ENCODE measurements at regions not wholly inside any gene's neighbourhood (a gene's known extent, or its start where the extent isn't known, plus 50 kb on each side); places are given as distances from the start of the nearest gene placed in this dataset.

DNA sequence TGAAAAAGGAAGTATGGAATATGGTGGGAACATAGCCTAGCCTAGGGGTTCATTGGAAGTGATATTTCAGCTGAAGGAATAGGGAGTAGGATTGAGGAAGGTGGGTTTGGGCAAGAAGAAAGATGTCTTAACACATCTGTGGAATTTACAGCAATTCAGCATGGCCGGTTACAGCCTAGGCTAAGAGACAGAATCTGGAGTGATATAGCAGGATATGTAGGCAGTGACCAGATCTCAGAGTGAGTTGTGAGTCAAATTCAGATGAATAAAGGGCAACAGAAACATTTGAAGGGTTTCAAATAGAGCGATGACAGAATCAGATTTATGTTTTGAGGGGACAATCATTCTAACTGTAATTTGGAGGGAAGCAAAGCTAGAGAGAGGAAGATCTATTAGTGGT is 199.0 kb upstream of the PRPS1L1 start:
- H3K4me3 ChIP-seq (ENCODE audit: insufficient read depth, low read depth, low read length) = no peak overlapping the region
- no peaks in the 10 kb centered on the region for H3K27me3 ChIP-seq (ENCODE audit: insufficient read depth, low read length)
- no peak overlapping the region for H3K9ac ChIP-seq (ENCODE audit: low read length)
- H3K9me3 ChIP-seq (ENCODE audit: insufficient read depth, low read depth, low read length) = no peaks in the 10 kb centered on the region
- H3K4me2 ChIP-seq (ENCODE audit: low read length) = no peak overlapping the region
- no peak for TF ChIP-seq EZH2 (IDR thresholded peaks at IDR 0.05; ENCODE audit: insufficient read depth, low read length)
- TF ChIP-seq, protein P1, sequence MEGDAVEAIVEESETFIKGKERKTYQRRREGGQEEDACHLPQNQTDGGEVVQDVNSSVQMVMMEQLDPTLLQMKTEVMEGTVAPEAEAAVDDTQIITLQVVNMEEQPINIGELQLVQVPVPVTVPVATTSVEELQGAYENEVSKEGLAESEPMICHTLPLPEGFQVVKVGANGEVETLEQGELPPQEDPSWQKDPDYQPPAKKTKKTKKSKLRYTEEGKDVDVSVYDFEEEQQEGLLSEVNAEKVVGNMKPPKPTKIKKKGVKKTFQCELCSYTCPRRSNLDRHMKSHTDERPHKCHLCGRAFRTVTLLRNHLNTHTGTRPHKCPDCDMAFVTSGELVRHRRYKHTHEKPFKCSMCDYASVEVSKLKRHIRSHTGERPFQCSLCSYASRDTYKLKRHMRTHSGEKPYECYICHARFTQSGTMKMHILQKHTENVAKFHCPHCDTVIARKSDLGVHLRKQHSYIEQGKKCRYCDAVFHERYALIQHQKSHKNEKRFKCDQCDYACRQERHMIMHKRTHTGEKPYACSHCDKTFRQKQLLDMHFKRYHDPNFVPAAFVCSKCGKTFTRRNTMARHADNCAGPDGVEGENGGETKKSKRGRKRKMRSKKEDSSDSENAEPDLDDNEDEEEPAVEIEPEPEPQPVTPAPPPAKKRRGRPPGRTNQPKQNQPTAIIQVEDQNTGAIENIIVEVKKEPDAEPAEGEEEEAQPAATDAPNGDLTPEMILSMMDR (IDR thresholded peaks at IDR 0.05; ENCODE audit: insufficient read depth, low read depth, low read length) = no peak
- H3K79me2 ChIP-seq (ENCODE audit: insufficient read depth, low read length) = no peaks in the 10 kb centered on the region
- Mint-ChIP-seq H3K27ac (ENCODE audit: unreplicated experiment) (no peak overlapping the region), H3K4me3 (ENCODE audit: unreplicated experiment) (no peak overlapping the region), H3K4me1 (ENCODE audit: low read depth, unreplicated experiment) (no peaks in the 10 kb centered on the region), H3K36me3 (ENCODE audit: low read depth, unreplicated experiment) (no peaks in the 10 kb centered on the region), H3K27me3 (ENCODE audit: low read depth, unreplicated experiment) (no peaks in the 10 kb centered on the region), H3K9me3 (ENCODE audit: unreplicated experiment) (no peaks in the 10 kb centered on the region)
- H4K20me1 ChIP-seq (ENCODE audit: insufficient read depth, low read length) = no peaks in the 10 kb centered on the region
- no peaks in the 10 kb centered on the region for H3K36me3 ChIP-seq (ENCODE audit: insufficient read depth, low read length)
- H2AFZ ChIP-seq (ENCODE audit: low read depth, low read length) = no peak overlapping the region
- H3K4me1 ChIP-seq (ENCODE audit: insufficient read depth, low read length) = no peaks in the 10 kb centered on the region
- DNase-seq (ENCODE audit: low read depth) (no peak), FAIRE-seq (no peak)
- H3K27ac ChIP-seq (ENCODE audit: low read depth, low read length) = no peak overlapping the region

DNA sequence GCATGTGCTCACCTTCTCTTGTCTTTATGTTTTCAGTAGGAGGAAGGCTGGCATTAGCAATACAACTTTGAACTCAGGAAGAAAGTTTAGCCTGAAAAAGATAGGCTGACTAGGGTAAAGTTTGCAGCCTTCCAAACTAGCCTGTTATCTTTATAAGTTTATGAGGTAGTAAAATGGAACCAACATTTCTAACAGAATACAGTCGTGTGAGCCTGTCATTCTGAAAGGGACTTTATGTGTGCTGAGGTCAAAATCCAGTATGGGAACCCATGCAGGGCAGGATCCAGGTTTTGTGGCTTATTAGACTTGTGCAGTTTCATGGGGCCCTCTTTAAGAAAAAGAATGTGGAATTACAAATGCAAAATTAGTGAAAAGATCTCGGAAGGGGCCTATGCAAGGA is 201.0 kb upstream of the PRPS1L1 start:
- Histone ChIP-seq H3K36me3 (ENCODE audit: insufficient read depth, low read length) (no peaks in the 10 kb centered on the region), H3K79me2 (ENCODE audit: insufficient read depth, low read length) (no peaks in the 10 kb centered on the region), H3K4me3 (ENCODE audit: insufficient read depth, low read depth, low read length) (no peak overlapping the region), H3K9me3 (ENCODE audit: insufficient read depth, low read depth, low read length) (no peaks in the 10 kb centered on the region), H3K27ac (ENCODE audit: low read depth, low read length) (no peak overlapping the region), H3K9ac (ENCODE audit: low read length) (no peak overlapping the region), H4K20me1 (ENCODE audit: insufficient read depth, low read length) (no peaks in the 10 kb centered on the region), H3K4me1 (ENCODE audit: insufficient read depth, low read length) (no peaks in the 10 kb centered on the region), H2AFZ (ENCODE audit: low read depth, low read length) (no peak overlapping the region), H3K4me2 (ENCODE audit: low read length) (no peak overlapping the region), H3K27me3 (ENCODE audit: insufficient read depth, low read length) (no peaks in the 10 kb centered on the region)
- no peak for DNase-seq (ENCODE audit: low read depth)
- no peaks in the 10 kb centered on the region for H3K4me1 Mint-ChIP-seq (ENCODE audit: low read depth, unreplicated experiment)
- no peak overlapping the region for H3K27ac Mint-ChIP-seq (ENCODE audit: unreplicated experiment)
- H3K27me3 Mint-ChIP-seq (ENCODE audit: low read depth, unreplicated experiment) = no peaks in the 10 kb centered on the region
- H3K9me3 Mint-ChIP-seq (ENCODE audit: unreplicated experiment) = no peaks in the 10 kb centered on the region
- no peaks in the 10 kb centered on the region for H3K36me3 Mint-ChIP-seq (ENCODE audit: low read depth, unreplicated experiment)
- FAIRE-seq = no peak
- no peak overlapping the region for H3K4me3 Mint-ChIP-seq (ENCODE audit: unreplicated experiment)
- no peak for TF ChIP-seq EZH2 (IDR thresholded peaks at IDR 0.05; ENCODE audit: insufficient read depth, low read length)
- TF ChIP-seq, protein P1 (IDR thresholded peaks at IDR 0.05; ENCODE audit: insufficient read depth, low read depth, low read length) = no peak

DNA sequence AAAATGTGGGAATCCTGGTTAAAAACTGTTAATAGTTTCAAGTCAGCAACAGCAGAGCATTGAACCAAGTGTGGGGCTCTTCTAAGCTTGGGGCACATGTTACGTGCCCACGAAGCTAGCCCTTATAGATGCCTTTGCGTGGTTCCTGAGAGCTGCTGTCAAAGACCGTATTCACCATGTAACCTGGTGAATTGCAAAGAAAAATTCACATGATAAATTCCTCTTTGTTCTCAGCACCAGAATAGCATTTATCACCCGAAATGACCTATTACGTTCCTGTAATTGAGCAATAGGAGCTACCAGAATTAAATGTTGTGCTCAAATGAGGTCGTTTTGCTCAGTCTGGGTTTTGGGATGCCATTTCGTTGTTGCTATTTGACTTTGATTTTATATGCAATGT is 202.6 kb upstream of the PRPS1L1 start:
- Histone ChIP-seq H3K4me1 (ENCODE audit: insufficient read depth, low read length) (no peaks in the 10 kb centered on the region), H3K4me2 (ENCODE audit: low read length) (no peak overlapping the region), H3K9me3 (ENCODE audit: insufficient read depth, low read depth, low read length) (no peaks in the 10 kb centered on the region), H3K36me3 (ENCODE audit: insufficient read depth, low read length) (no peaks in the 10 kb centered on the region), H4K20me1 (ENCODE audit: insufficient read depth, low read length) (no peaks in the 10 kb centered on the region), H3K27me3 (ENCODE audit: insufficient read depth, low read length) (no peaks in the 10 kb centered on the region), H3K4me3 (ENCODE audit: insufficient read depth, low read depth, low read length) (no peak overlapping the region), H3K79me2 (ENCODE audit: insufficient read depth, low read length) (no peaks in the 10 kb centered on the region), H3K27ac (ENCODE audit: low read depth, low read length) (no peak overlapping the region), H2AFZ (ENCODE audit: low read depth, low read length) (no peak overlapping the region), H3K9ac (ENCODE audit: low read length) (no peak overlapping the region)
- Mint-ChIP-seq H3K27me3 (ENCODE audit: low read depth, unreplicated experiment) (no peaks in the 10 kb centered on the region), H3K27ac (ENCODE audit: unreplicated experiment) (no peak overlapping the region), H3K4me3 (ENCODE audit: unreplicated experiment) (no peak overlapping the region), H3K9me3 (ENCODE audit: unreplicated experiment) (no peaks in the 10 kb centered on the region), H3K36me3 (ENCODE audit: low read depth, unreplicated experiment) (no peaks in the 10 kb centered on the region), H3K4me1 (ENCODE audit: low read depth, unreplicated experiment) (no peaks in the 10 kb centered on the region)
- no peak for FAIRE-seq
- TF ChIP-seq, protein P1 (IDR thresholded peaks at IDR 0.05; ENCODE audit: insufficient read depth, low read depth, low read length) = no peak
- TF ChIP-seq EZH2 (IDR thresholded peaks at IDR 0.05; ENCODE audit: insufficient read depth, low read length) = no peak
- DNase-seq (ENCODE audit: low read depth) = no peak

Measured in astrocyte (in vitro differentiated cells and primary cell).